Panc1 (cell line): ENCODE measurements at regions not wholly inside any gene's neighbourhood (a gene's known extent, or its start where the extent isn't known, plus 50 kb on each side); places are given as distances from the start of the nearest gene placed in this dataset.

ENCODE experiments used
- ATAC-seq: fragments of 200-7000 bp; cut with Tn5 transposase; 2 replicates; pipeline ENCODE4 v1.9.1; 2020; ENCODE audit warnings: mild to moderate bottlenecking, moderate library complexity
- BruUV-seq: library from RNA; stranded (reverse); fragments of 400-500 nt; replicated peaks from 2 replicates; lab custom pipeline; 2021; lab: Mats Ljungman, UMichigan
- CTCF ChIA-PET: fragments of 300-600 bp; sonication (Branson Sonifier 250); formaldehyde crosslinking; loops from one replicate; lab custom pipeline; 2022; ENCODE audit warnings: antibody characterized with exemption; lab: Charles Lee
- POLR2A ChIA-PET: fragments of 300-600 bp; sonication (Branson Sonifier 250); formaldehyde crosslinking; loops from one replicate; lab custom pipeline; 2022; ENCODE audit warnings: antibody characterized with exemption; lab: Charles Lee
- DNase-seq: peaks from one replicate; pipeline ENCODE4 v3.0.0-alpha.2; 2010; ENCODE audit warnings: low read depth, low spot score
- H3K27ac ChIP-seq: 2 replicates; pipeline ENCODE4 v1.5.1; 2011; ENCODE audit warnings: mild to moderate bottlenecking, low read length, inconsistent platforms
- H3K27me3 ChIP-seq: fragments of 200-500 bp; sonication (Bioruptor generic); 2 replicates; pipeline ENCODE4 v1.6.0; 2014; ENCODE audit warnings: low read length, inconsistent platforms; ENCODE audit not compliant: control insufficient read depth, insufficient read depth
- H3K36me3 ChIP-seq: fragments of 200-500 bp; sonication (Bioruptor generic); 2 replicates; pipeline ENCODE4 v1.5.1; 2014; ENCODE audit warnings: inconsistent platforms, mild to moderate bottlenecking, low read length, moderate library complexity; ENCODE audit not compliant: control insufficient read depth, insufficient read depth
- H3K4me1 ChIP-seq: 2 replicates; pipeline ENCODE4 v1.5.1; 2011; ENCODE audit warnings: inconsistent platforms, mild to moderate bottlenecking, low read length, moderate library complexity; ENCODE audit not compliant: control insufficient read depth, insufficient read depth
- H3K4me3 ChIP-seq, 2 experiments: 2 replicates each; pipeline ENCODE4 v1.5.1; 2011 to 2012; ENCODE audit warnings: low read depth in 2 of 2, low read length in 2 of 2, mild to moderate bottlenecking in 2 of 2, inconsistent platforms in 1 of 2, moderate library complexity in 1 of 2
- H3K9me3 ChIP-seq: fragments of 200-500 bp; sonication (Bioruptor generic); 2 replicates; pipeline ENCODE4 v1.5.1; 2014; ENCODE audit warnings: low read depth, mild to moderate bottlenecking, inconsistent platforms, low read length, moderate library complexity; ENCODE audit not compliant: control insufficient read depth, insufficient read depth
- CTCF ChIP-seq: fragments of 450-650 bp; IDR thresholded peaks from 2 replicates; pipeline ENCODE4 v1.5.1; 2017; ENCODE audit warnings: mild to moderate bottlenecking
- POLR2AphosphoS5 ChIP-seq: IDR thresholded peaks from 2 replicates; pipeline ENCODE4 v1.6.1; 2012; ENCODE audit warnings: mild to moderate bottlenecking, low read depth, low read length, moderate library complexity
- REST ChIP-seq, 2 experiments: IDR thresholded peaks; 2 replicates each; pipeline ENCODE4 v1.6.1; 2011 to 2012; ENCODE audit warnings: low read depth in 2 of 2, control low read depth in 1 of 2, low read length in 1 of 2, mild to moderate bottlenecking in 1 of 2, moderate library complexity in 1 of 2; ENCODE audit not compliant: insufficient read depth in 1 of 2
- SIN3A ChIP-seq: IDR thresholded peaks from 2 replicates; pipeline ENCODE4 v1.6.1; 2012; ENCODE audit warnings: low read depth, mild to moderate bottlenecking, low read length, moderate library complexity, borderline replicate concordance; ENCODE audit not compliant: insufficient read depth
- TCF7L2 ChIP-seq: IDR thresholded peaks from 2 replicates; pipeline ENCODE4 v1.6.1; 2011; ENCODE audit warnings: mild to moderate bottlenecking, low read depth, low read length, inconsistent platforms
- in situ Hi-C: cut with HindIII; loops from 2 replicates; pipeline ENCODE4 v1.10.0; 2016; ENCODE audit warnings: low sequenced_read_pairs, low pct_unique_long_range_greater_than_20kb
- intact Hi-C: fragments of 100-400 bp; cut with micrococcal nuclease; formaldehyde crosslinking; loops from one replicate; pipeline ENCODE4 v1.10.0; 2022; ENCODE audit not compliant: unreplicated experiment

- DNase-seq (no peak), ATAC-seq (no peak)
- POLR2A ChIA-PET = no interaction called here
- in situ Hi-C loops = no loop called here
- H3K27me3 ChIP-seq = no peaks in the 10 kb centered on the region
- intact Hi-C loops = no loop called here
- H3K27ac ChIP-seq = no peak overlapping the region
- CTCF ChIA-PET = no interaction called here
- no TSS peak for BruUV-seq
- no peaks in the 10 kb centered on the region for H3K9me3 ChIP-seq
- TF ChIP-seq TCF7L2 = no peak
- no peak for TF ChIP-seq CTCF
- no peak for TF ChIP-seq SIN3A
- no peak for TF ChIP-seq REST (IDR thresholded peaks at IDR 0.05; ENCODE audit: insufficient read depth in 1 of 2, low read depth in 2 of 2, low read length in 1 of 2)
- no peak for TF ChIP-seq POLR2AphosphoS5
- H3K4me3 ChIP-seq = no peak overlapping the region
- no peaks in the 10 kb centered on the region for H3K4me1 ChIP-seq
- H3K36me3 ChIP-seq = no peaks in the 10 kb centered on the region
Observed at GRCh38 chr5:8721536-8721935, 824.3 kb downstream of the SEMA5A start.

- CTCF ChIA-PET = no interaction called here
- in situ Hi-C loops = no loop called here
Observed at GRCh38 chr5:8726383-8727036, 819.4 kb downstream of the SEMA5A start.

More at GRCh38 chr5:8726383-8727036, 819.4 kb downstream of the SEMA5A start:
- BruUV-seq = no TSS peak
- no peak for DNase-seq
- H3K9me3 ChIP-seq = no peaks in the 10 kb centered on the region; the same call in 1 of the 2 replicates
- ATAC-seq = no peak
- H3K4me3 ChIP-seq = no peak overlapping the region
- intact Hi-C loops = no loop called here
- no peaks in the 10 kb centered on the region for H3K4me1 ChIP-seq
- H3K36me3 ChIP-seq = no peaks in the 10 kb centered on the region
- no peaks in the 10 kb centered on the region for H3K27me3 ChIP-seq
- TF ChIP-seq SIN3A (no peak), CTCF (no peak), TCF7L2 (no peak), POLR2AphosphoS5 (no peak), REST (IDR thresholded peaks at IDR 0.05; ENCODE audit: insufficient read depth in 1 of 2, low read depth in 2 of 2, low read length in 1 of 2) (no peak)
- no peak overlapping the region for H3K27ac ChIP-seq
- POLR2A ChIA-PET = interaction anchor here (0.6 kb wide), 1 partner anchor 12 kb away, joined by 3 read pairs; no protein-coding TSS in a partner anchor
